T-helper 2 cell treated with Interferon-gamma antibody and Interleukin-4, amounts not matched to agents 5 μg/mL and 100 μg/mL, for 36 hours (primary cell): ENCODE measurements at regions not wholly inside any gene's neighbourhood (a gene's known extent, or its start where the extent isn't known, plus 50 kb on each side); places are given as distances from the start of the nearest gene placed in this dataset.

ENCODE experiments used
- DNase-seq: peaks from one replicate; pipeline ENCODE4 v3.0.0; 2021; ENCODE audit warnings: low spot score
- H3K27ac Mint-ChIP-seq: one replicate; pipeline ENCODE4 v1.8.0; 2021; ENCODE audit warnings: mild to moderate bottlenecking, mixed read lengths
- H3K27me3 Mint-ChIP-seq: one replicate; pipeline ENCODE4 v1.8.0; 2021; ENCODE audit warnings: low read depth, mixed read lengths
- H3K36me3 Mint-ChIP-seq: one replicate; pipeline ENCODE4 v1.8.0; 2021; ENCODE audit warnings: low read depth, mixed read lengths
- H3K4me1 Mint-ChIP-seq: one replicate; pipeline ENCODE4 v1.8.0; 2021; ENCODE audit warnings: low read depth, mixed read lengths
- H3K4me3 Mint-ChIP-seq: one replicate; pipeline ENCODE4 v1.8.0; 2022; ENCODE audit warnings: mild to moderate bottlenecking, moderate library complexity, mixed read lengths
- H3K9me3 Mint-ChIP-seq: one replicate; pipeline ENCODE4 v1.8.0; 2021; ENCODE audit warnings: mixed read lengths

DNA sequence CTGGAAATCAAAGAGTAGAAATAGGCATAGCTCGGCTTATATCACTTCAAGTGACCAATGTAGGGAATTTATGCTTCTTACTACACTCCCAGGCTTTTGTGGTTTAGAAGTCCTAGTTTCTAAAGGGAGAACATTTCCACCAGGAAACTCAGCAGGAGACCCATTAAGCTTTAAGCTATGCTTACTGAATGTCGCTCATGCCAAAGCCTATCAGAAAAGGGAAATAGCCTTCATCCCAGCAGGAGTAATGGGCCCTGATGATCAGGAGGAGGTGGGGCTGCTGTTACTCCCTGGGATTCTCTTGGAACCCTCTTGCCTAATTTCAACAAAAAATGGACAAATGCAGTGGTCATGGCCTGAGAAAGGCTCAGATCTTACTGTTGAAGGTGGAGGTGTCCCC is 54.5 kb upstream of the SEMA6A start:
- no peak for DNase-seq
- Mint-ChIP-seq H3K36me3 (no peaks in the 10 kb centered on the region), H3K4me1 (no peaks in the 10 kb centered on the region), H3K27me3 (no peaks in the 10 kb centered on the region), H3K9me3 (no peaks in the 10 kb centered on the region), H3K4me3 (no peak overlapping the region), H3K27ac (no peak overlapping the region)

DNA sequence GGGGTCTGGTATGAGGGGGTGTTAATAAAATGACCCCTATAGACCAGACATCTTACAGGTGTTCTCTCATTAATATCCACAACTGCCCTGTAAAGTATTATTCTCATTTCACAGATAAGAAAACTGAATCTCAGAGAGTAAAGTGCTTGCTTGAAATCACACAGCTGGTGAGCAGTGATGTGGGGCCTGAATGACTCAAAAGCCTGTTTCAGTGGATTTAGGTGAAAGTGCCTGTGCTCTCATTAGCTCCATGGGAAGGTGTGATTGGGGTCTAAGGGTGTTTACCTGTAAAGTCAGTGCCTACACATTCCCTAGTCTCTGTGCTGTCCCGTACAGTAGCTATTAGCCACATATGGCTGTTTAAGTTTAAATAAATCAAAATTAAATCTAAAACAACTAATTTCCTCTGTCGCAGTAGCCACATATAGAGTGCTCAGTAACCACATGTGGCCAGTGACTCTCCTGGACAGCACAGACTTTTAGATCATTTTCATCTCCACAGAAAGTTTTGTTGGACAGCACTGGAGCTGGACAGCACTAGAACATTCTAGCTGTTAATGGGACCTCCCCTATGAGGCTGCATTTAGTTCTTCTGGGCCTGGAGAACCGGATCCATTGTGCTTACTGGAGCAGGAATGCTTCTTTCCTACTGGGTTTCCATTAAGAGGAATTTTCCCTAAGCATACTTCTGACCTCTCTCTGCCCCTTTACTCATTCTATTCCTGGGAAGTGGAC is 52.5 kb upstream of the SEMA6A start:
- DNase-seq, result no peak
- H3K27me3 Mint-ChIP-seq, result peaks cover 2% of the 10 kb centered on the region
- H3K9me3 Mint-ChIP-seq, result no peaks in the 10 kb centered on the region
- H3K4me3 Mint-ChIP-seq, result no peak overlapping the region
- no peaks in the 10 kb centered on the region for H3K36me3 Mint-ChIP-seq
- H3K27ac Mint-ChIP-seq, result no peak overlapping the region
- no peaks in the 10 kb centered on the region for H3K4me1 Mint-ChIP-seq

DNA sequence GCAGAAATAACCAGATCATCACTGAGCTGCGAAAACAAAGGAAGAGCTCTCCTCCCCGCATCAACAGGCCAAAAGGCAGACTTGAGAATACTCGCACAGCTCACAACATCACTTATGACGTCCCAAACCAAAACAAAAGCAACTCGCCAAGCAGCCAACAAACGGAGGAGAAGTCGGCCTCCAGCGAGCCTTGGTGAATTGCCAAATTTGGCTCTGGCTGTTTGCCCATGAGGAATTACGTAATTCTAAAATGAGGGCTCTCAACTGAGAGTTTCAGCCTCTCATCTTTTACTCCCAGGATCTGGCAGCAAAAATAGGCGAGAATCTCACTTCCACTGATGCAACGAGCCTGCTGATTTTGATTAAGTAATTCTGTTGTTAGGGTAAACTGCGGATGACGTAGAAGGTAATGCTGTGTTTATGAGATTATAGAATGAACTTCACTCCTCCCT is 51.7 kb upstream of the SEMA6A start:
- Mint-ChIP-seq H3K27me3 (peaks cover 2% of the 10 kb centered on the region), H3K36me3 (no peaks in the 10 kb centered on the region), H3K4me3 (no peak overlapping the region), H3K9me3 (no peaks in the 10 kb centered on the region), H3K4me1 (no peaks in the 10 kb centered on the region), H3K27ac (no peak overlapping the region)
- no peak for DNase-seq
